Neuronal stem cell (in vitro differentiated cells): ENCODE measurements at regions not wholly inside any gene's neighbourhood (a gene's known extent, or its start where the extent isn't known, plus 50 kb on each side); places are given as distances from the start of the nearest gene placed in this dataset.

ENCODE experiments used
- DNase-seq: peaks from one replicate; pipeline ENCODE4 v3.0.0-alpha.2; 2013; ENCODE audit warnings: low spot score
- H2AFZ ChIP-seq: one replicate; pipeline ENCODE4 v1.6.1; 2013; ENCODE audit warnings: mild to moderate bottlenecking, low read length, inconsistent platforms
- H2AK5ac ChIP-seq: 2 replicates; pipeline ENCODE4 v1.6.1; 2013; ENCODE audit warnings: low read depth, mild to moderate bottlenecking, inconsistent platforms, low read length, moderate library complexity, mixed read lengths
- H2BK120ac ChIP-seq: 2 replicates; pipeline ENCODE4 v1.6.1; 2013; ENCODE audit warnings: low read depth, mild to moderate bottlenecking, inconsistent platforms, low read length, moderate library complexity, mixed read lengths
- H2BK12ac ChIP-seq: one replicate; pipeline ENCODE4 v1.6.1; 2013; ENCODE audit warnings: low read length, inconsistent platforms
- H2BK15ac ChIP-seq: 2 replicates; pipeline ENCODE4 v1.6.1; 2013; ENCODE audit warnings: mild to moderate bottlenecking, low read length, inconsistent platforms, mixed read lengths
- H2BK5ac ChIP-seq: one replicate; pipeline ENCODE4 v1.6.1; 2013; ENCODE audit warnings: inconsistent platforms, mild to moderate bottlenecking, low read length, moderate library complexity
- H3K14ac ChIP-seq: one replicate; pipeline ENCODE4 v1.6.1; 2013; ENCODE audit warnings: low read length, inconsistent platforms
- H3K18ac ChIP-seq: 2 replicates; pipeline ENCODE4 v1.6.1; 2013; ENCODE audit warnings: low read length, inconsistent platforms
- H3K23ac ChIP-seq: 2 replicates; pipeline ENCODE4 v1.6.1; 2013; ENCODE audit warnings: low read depth, mild to moderate bottlenecking, mixed read lengths, low read length, inconsistent platforms; ENCODE audit not compliant: poor library complexity
- H3K27ac ChIP-seq: replicated peaks from 3 replicates; pipeline ENCODE4 v1.5.1; 2013; ENCODE audit warnings: low read length, inconsistent platforms
- H3K27me3 ChIP-seq, 3 experiments: 2 replicates each; pipeline ENCODE4 v1.6.1; 2013; ENCODE audit warnings: low read length in 3 of 3, mild to moderate bottlenecking in 2 of 3, inconsistent platforms in 1 of 3, low read depth in 1 of 3, mixed read lengths in 1 of 3, moderate library complexity in 1 of 3; ENCODE audit not compliant: control insufficient read depth in 3 of 3, insufficient read depth in 3 of 3
- H3K36me3 ChIP-seq, 2 donors: replicated peaks in 1 of 2; 2 replicates each; pipeline ENCODE4 v1.6.1; 2013; ENCODE audit warnings: low read length in 2 of 2; ENCODE audit not compliant: control insufficient read depth in 2 of 2, insufficient read depth in 2 of 2
- H3K4ac ChIP-seq: 2 replicates; pipeline ENCODE4 v1.6.1; 2013; ENCODE audit warnings: inconsistent platforms, mild to moderate bottlenecking, low read length, moderate library complexity
- H3K4me1 ChIP-seq, 2 donors: 1 replicate in 1 of 2; 2 replicates in 1 of 2; pipeline ENCODE4 v1.6.1; 2013; ENCODE audit warnings: low read length in 2 of 2, low read depth in 1 of 2; ENCODE audit not compliant: control insufficient read depth in 2 of 2, insufficient read depth in 1 of 2
- H3K4me2 ChIP-seq: one replicate; pipeline ENCODE4 v1.6.1; 2013; ENCODE audit warnings: mild to moderate bottlenecking, low read length, inconsistent platforms; ENCODE audit not compliant: insufficient read depth, poor library complexity, severe bottlenecking
- H3K4me3 ChIP-seq, 2 donors: 2 replicates each; pipeline ENCODE4 v1.5.1; 2013; ENCODE audit warnings: low read length in 2 of 2, mild to moderate bottlenecking in 2 of 2, inconsistent platforms in 1 of 2, moderate library complexity in 1 of 2
- H3K79me1 ChIP-seq: one replicate; pipeline ENCODE4 v1.6.1; 2013; ENCODE audit warnings: low read depth, mild to moderate bottlenecking, inconsistent platforms, low read length, moderate library complexity
- H3K9ac ChIP-seq: one replicate; pipeline ENCODE4 v1.6.1; 2013; ENCODE audit warnings: mild to moderate bottlenecking, low read depth, low read length, inconsistent platforms; ENCODE audit not compliant: poor library complexity
- H3K9me3 ChIP-seq, 2 donors: replicated peaks in 1 of 2; 2 replicates each; pipeline versions ENCODE3 to v1.6.1; 2013; ENCODE audit warnings: low read length in 2 of 2, mild to moderate bottlenecking in 2 of 2, inconsistent platforms in 1 of 2, low read depth in 1 of 2, mixed read lengths in 1 of 2, moderate library complexity in 1 of 2; ENCODE audit not compliant: control insufficient read depth in 2 of 2, insufficient read depth in 1 of 2
- H4K8ac ChIP-seq: one replicate; pipeline ENCODE4 v1.6.1; 2013; ENCODE audit warnings: low read depth, mild to moderate bottlenecking, inconsistent platforms, low read length, moderate library complexity
- H4K91ac ChIP-seq: one replicate; pipeline ENCODE4 v1.6.1; 2013; ENCODE audit warnings: low read length, low read depth, mild to moderate bottlenecking, inconsistent platforms; ENCODE audit not compliant: poor library complexity
- WGBS, 2 donors: extraction: QIAGEN DNeasy Blood & Tissue Kit; methylation state at CpG; one replicate each; pipeline ENCODE4 v1.1.7; 2013; ENCODE audit warnings: missing lambda C conversion rate in 2 of 2, mixed read lengths in 1 of 2; ENCODE audit not compliant: insufficient read length in 2 of 2, insufficient replicate concordance in 1 of 2; ENCODE audit errors: extremely low coverage in 2 of 2; 5-methylcytosine and 5-hydroxymethylcytosine counted together

GRCh38 chr16:65947951-65948350, 418.5 kb upstream of the CDH5 start:
- Histone ChIP-seq H3K36me3 (no peaks in the 10 kb centered on the region), H2AFZ (no peak overlapping the region), H2BK5ac (no peak overlapping the region), H4K91ac (no peak overlapping the region), H2BK120ac (no peak overlapping the region), H3K9me3 (no peaks in the 10 kb centered on the region), H2AK5ac (no peak overlapping the region), H3K79me1 (no peaks in the 10 kb centered on the region), H3K27me3 (no peaks in the 10 kb centered on the region), H3K18ac (no peak overlapping the region), H3K4me2 (no peak overlapping the region), H3K23ac (no peak overlapping the region), H2BK15ac (no peak overlapping the region), H3K9ac (no peak overlapping the region), H4K8ac (no peak overlapping the region), H3K14ac (no peak overlapping the region), H3K4ac (no peak overlapping the region), H3K4me1 (no peaks in the 10 kb centered on the region), H2BK12ac (no peak overlapping the region), H3K4me3 (no peak overlapping the region), H3K27ac (no peak overlapping the region)
- WGBS, 2 donors = no CpG with 5 or more reads among the region's 4 CpGs
- DNase-seq = no peak

DNA sequence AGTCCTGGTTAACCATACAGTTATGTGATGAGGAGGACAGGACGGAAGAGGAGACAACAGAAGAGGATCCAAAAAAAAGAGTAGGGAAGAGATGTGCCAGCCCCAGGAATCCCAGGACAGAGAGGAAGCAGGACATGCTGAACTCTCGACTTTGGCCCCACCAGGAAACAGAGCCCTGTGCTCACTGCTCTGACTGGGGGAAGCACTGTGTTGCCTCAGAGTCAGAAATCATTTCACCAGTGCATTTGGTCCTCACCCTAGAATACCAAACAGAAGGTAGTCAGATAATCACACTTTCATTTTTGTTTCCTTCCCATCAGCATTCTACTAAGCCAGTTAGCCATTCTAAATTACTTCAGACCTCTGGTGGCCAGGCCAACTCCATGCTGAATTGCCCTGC, 421.0 kb upstream of the CDH5 start:
- no peak overlapping the region for H3K18ac ChIP-seq
- H2AFZ ChIP-seq = no peak overlapping the region
- H4K8ac ChIP-seq = no peak overlapping the region
- H3K4me1 ChIP-seq = no peaks in the 10 kb centered on the region
- H2BK5ac ChIP-seq = no peak overlapping the region
- H3K9ac ChIP-seq = no peak overlapping the region
- no peak overlapping the region for H3K23ac ChIP-seq
- no peak overlapping the region for H2BK120ac ChIP-seq
- no peak overlapping the region for H3K4me3 ChIP-seq
- H3K4me2 ChIP-seq = no peak overlapping the region
- no CpG with 5 or more reads among the region's 2 CpGs for WGBS, 2 donors
- H3K4ac ChIP-seq = no peak overlapping the region
- DNase-seq = no peak
- no peak overlapping the region for H2BK12ac ChIP-seq
- H3K14ac ChIP-seq = no peak overlapping the region
- no peak overlapping the region for H2BK15ac ChIP-seq
- no peak overlapping the region for H2AK5ac ChIP-seq
- H3K79me1 ChIP-seq = no peaks in the 10 kb centered on the region
- no peak overlapping the region for H4K91ac ChIP-seq
- H3K36me3 ChIP-seq = no peaks in the 10 kb centered on the region
- H3K27ac ChIP-seq = no peak overlapping the region
- no peaks in the 10 kb centered on the region for H3K9me3 ChIP-seq
- no peaks in the 10 kb centered on the region for H3K27me3 ChIP-seq

- Histone ChIP-seq H3K9ac (no peak overlapping the region), H3K4me1 (no peaks in the 10 kb centered on the region), H3K14ac (no peak overlapping the region), H2BK12ac (no peak overlapping the region), H3K36me3 (no peaks in the 10 kb centered on the region), H2AFZ (no peak overlapping the region), H4K8ac (no peak overlapping the region), H3K4me2 (no peak overlapping the region), H3K27me3 (no peaks in the 10 kb centered on the region), H3K18ac (no peak overlapping the region), H2BK5ac (no peak overlapping the region), H3K4me3 (no peak overlapping the region), H3K79me1 (no peaks in the 10 kb centered on the region), H2AK5ac (no peak overlapping the region), H3K23ac (no peak overlapping the region), H2BK120ac (no peak overlapping the region), H3K4ac (no peak overlapping the region), H3K9me3 (no peaks in the 10 kb centered on the region), H4K91ac (no peak overlapping the region), H3K27ac (no peak overlapping the region), H2BK15ac (no peak overlapping the region)
- WGBS, 2 donors = no CpG with 5 or more reads among the region's 3 CpGs
- DNase-seq = no peak
Observed at GRCh38 chr16:65944361-65944760, 422.1 kb upstream of the CDH5 start.

DNA sequence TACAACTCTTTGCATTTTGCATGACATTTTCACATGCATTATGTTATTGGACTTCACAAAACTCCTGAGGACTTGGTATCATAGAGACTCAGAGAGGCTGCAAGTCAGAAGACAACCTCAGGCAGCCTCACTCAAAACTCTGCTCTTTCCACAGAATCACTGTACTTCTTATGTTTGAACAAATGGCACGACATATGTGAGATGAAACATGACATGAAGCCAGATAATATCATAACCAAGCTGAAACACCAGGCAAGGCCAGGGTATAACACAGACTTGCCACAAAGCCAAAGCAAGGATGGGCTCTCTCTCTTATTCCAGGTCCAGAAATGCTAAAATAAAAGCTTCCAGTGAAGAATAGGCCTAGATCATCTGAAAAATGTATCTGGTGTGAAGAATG, 425.8 kb upstream of the CDH5 start:
- H3K9me3 ChIP-seq = no peaks in the 10 kb centered on the region
- no peak overlapping the region for H3K4me3 ChIP-seq
- H3K27ac ChIP-seq = no peak overlapping the region
- H3K4ac ChIP-seq = no peak overlapping the region
- no peak overlapping the region for H2BK5ac ChIP-seq
- no peak overlapping the region for H2AFZ ChIP-seq
- H3K4me2 ChIP-seq = no peak overlapping the region
- no peak overlapping the region for H4K91ac ChIP-seq
- H3K4me1 ChIP-seq = no peaks in the 10 kb centered on the region
- H2BK120ac ChIP-seq = no peak overlapping the region
- no peak overlapping the region for H3K9ac ChIP-seq
- no CpG with 5 or more reads among the region's 1 CpG for WGBS, 2 donors
- H2AK5ac ChIP-seq = no peak overlapping the region
- H2BK15ac ChIP-seq = no peak overlapping the region
- no peak for DNase-seq
- no peak overlapping the region for H3K18ac ChIP-seq
- H3K27me3 ChIP-seq = no peaks in the 10 kb centered on the region
- H2BK12ac ChIP-seq = no peak overlapping the region
- no peaks in the 10 kb centered on the region for H3K36me3 ChIP-seq
- no peak overlapping the region for H4K8ac ChIP-seq
- no peak overlapping the region for H3K14ac ChIP-seq
- H3K23ac ChIP-seq = no peak overlapping the region
- no peaks in the 10 kb centered on the region for H3K79me1 ChIP-seq
